ENCODE measurements at regions not wholly inside any gene's neighbourhood (a gene's known extent, or its start where the extent isn't known, plus 50 kb on each side); places are given as distances from the start of the nearest gene placed in this dataset.

- TF ChIP-seq ZNF280D (tag by site-specific recombination; IDR thresholded peaks at IDR 0.05) = no peak
- no peak for TF ChIP-seq ZNF366 (tag by site-specific recombination; conservative IDR thresholded peaks at IDR 0.05)
- no peak for TF ChIP-seq BCL11A (tag by site-specific recombination; IDR thresholded peaks at IDR 0.05; ENCODE audit: low read depth)
- TF ChIP-seq ZNF585B (tag by site-specific recombination; IDR thresholded peaks at IDR 0.05) = no peak
- TF ChIP-seq ZBTB7A (tag by site-specific recombination; IDR thresholded peaks at IDR 0.05; ENCODE audit: low read depth) = no peak
- TF ChIP-seq CTCF (tag by site-specific recombination; IDR thresholded peaks at IDR 0.05) = no peak
- TF ChIP-seq ZNF175 (tag by site-specific recombination; IDR thresholded peaks at IDR 0.05) = no peak
These were observed 146.8 kb downstream of the GJA1 start for GRCh38 chr6:121582262-121582661.
